WTC11 (cell line): ENCODE measurements at regions not wholly inside any gene's neighbourhood (a gene's known extent, or its start where the extent isn't known, plus 50 kb on each side); places are given as distances from the start of the nearest gene placed in this dataset.

Experiments used
- ATAC-seq: fragments of 200-7000 bp; cut with Tn5 transposase; 2 replicates; pipeline ENCODE4 v1.10.0; 2021; ENCODE audit warnings: mild to moderate bottlenecking, moderate library complexity
- CTCF ChIA-PET: fragments of 300-600 bp; sonication (Branson Sonifier 250); formaldehyde crosslinking; loops from one replicate; lab custom pipeline; 2021; ENCODE audit warnings: antibody characterized with exemption; lab: Charles Lee
- POLR2A ChIA-PET: fragments of 350-600 bp; sonication (Branson Sonifier 250); formaldehyde crosslinking; loops from one replicate; lab custom pipeline; 2021; ENCODE audit warnings: antibody characterized with exemption; lab: Charles Lee
- DNase-seq: peaks from one replicate; pipeline ENCODE4 v3.0.0; 2021; ENCODE audit warnings: low spot score
- H3K27ac Mint-ChIP-seq: 2 replicates; pipeline ENCODE4 v1.8.0; 2021; ENCODE audit warnings: mixed read lengths
- H3K27me3 Mint-ChIP-seq: 2 replicates; pipeline ENCODE4 v1.8.0; 2021; ENCODE audit warnings: low read depth, mild to moderate bottlenecking, moderate library complexity, mixed read lengths
- H3K36me3 Mint-ChIP-seq: 2 replicates; pipeline ENCODE4 v1.8.0; 2021; ENCODE audit warnings: mixed read lengths
- H3K4me1 Mint-ChIP-seq: 2 replicates; pipeline ENCODE4 v1.8.0; 2022; ENCODE audit warnings: mixed read lengths
- H3K4me3 Mint-ChIP-seq: 2 replicates; pipeline ENCODE4 v1.8.0; 2021; ENCODE audit warnings: mild to moderate bottlenecking, moderate library complexity, mixed read lengths
- H3K9me3 Mint-ChIP-seq: 2 replicates; pipeline ENCODE4 v1.8.0; 2021; ENCODE audit warnings: mixed read lengths
- CBFB ChIP-seq: sonication (generic); formaldehyde crosslinking; IDR thresholded peaks from 2 replicates; pipeline ENCODE4 v1.8.1; 2022; ENCODE audit warnings: mild to moderate bottlenecking, low read depth, missing genetic modification reagents
- CDX4 ChIP-seq: fragments of 250-450 bp; sonication (Bioruptor Pico); IDR thresholded peaks from 2 replicates; pipeline ENCODE4 v1.9.0; 2021; ENCODE audit warnings: moderate library complexity, mild to moderate bottlenecking, inconsistent platforms, borderline replicate concordance
- E2F4 ChIP-seq: sonication (generic); formaldehyde crosslinking; IDR thresholded peaks from 2 replicates; pipeline ENCODE4 v1.8.1; 2022; ENCODE audit warnings: low read depth, mild to moderate bottlenecking, moderate library complexity, missing genetic modification reagents, borderline replicate concordance
- E2F5 ChIP-seq: sonication (generic); formaldehyde crosslinking; IDR thresholded peaks from 2 replicates; pipeline ENCODE4 v1.8.1; 2022; ENCODE audit warnings: mild to moderate bottlenecking, moderate library complexity, missing genetic modification reagents
- ESRRA ChIP-seq: sonication (generic); formaldehyde crosslinking; IDR thresholded peaks from 2 replicates; pipeline ENCODE4 v1.8.1; 2022; ENCODE audit warnings: mild to moderate bottlenecking, missing genetic modification reagents, borderline replicate concordance
- FOXJ3 ChIP-seq: sonication (generic); formaldehyde crosslinking; IDR thresholded peaks from 2 replicates; pipeline ENCODE4 v1.9.0; 2021; ENCODE audit warnings: missing genetic modification reagents, mild to moderate bottlenecking, borderline replicate concordance
- GTF2I ChIP-seq: fragments of 250-450 bp; sonication (Bioruptor Pico); conservative IDR thresholded peaks from 2 replicates; pipeline ENCODE4 v1.4.0; 2021; ENCODE audit warnings: mild to moderate bottlenecking
- IRF1 ChIP-seq: sonication (generic); formaldehyde crosslinking; IDR thresholded peaks from 2 replicates; pipeline ENCODE4 v1.8.0; 2023; ENCODE audit warnings: missing genetic modification reagents
- MAX ChIP-seq: sonication (generic); formaldehyde crosslinking; IDR thresholded peaks from 2 replicates; pipeline ENCODE4 v1.8.0; 2022; ENCODE audit warnings: mild to moderate bottlenecking, missing genetic modification reagents
- MYBL2 ChIP-seq: sonication (generic); formaldehyde crosslinking; IDR thresholded peaks from 2 replicates; pipeline ENCODE4 v1.8.1; 2023; ENCODE audit warnings: mild to moderate bottlenecking, moderate library complexity, missing genetic modification reagents
- PRDM15 ChIP-seq: sonication (generic); formaldehyde crosslinking; IDR thresholded peaks from 2 replicates; pipeline ENCODE4 v1.8.0; 2022; ENCODE audit warnings: missing genetic modification reagents
- SMAD4 ChIP-seq: sonication (generic); formaldehyde crosslinking; IDR thresholded peaks from 2 replicates; pipeline ENCODE4 v1.8.0; 2022; ENCODE audit warnings: mild to moderate bottlenecking, missing genetic modification reagents
- STAT6 ChIP-seq: sonication (generic); formaldehyde crosslinking; conservative IDR thresholded peaks from 2 replicates; pipeline ENCODE4 v1.8.1; 2023; ENCODE audit warnings: mild to moderate bottlenecking, low read depth, missing genetic modification reagents, moderate library complexity
- USF1 ChIP-seq: sonication (generic); formaldehyde crosslinking; IDR thresholded peaks from 2 replicates; pipeline ENCODE4 v1.8.0; 2022; ENCODE audit warnings: mild to moderate bottlenecking, missing genetic modification reagents
- ZNF263 ChIP-seq: sonication (generic); formaldehyde crosslinking; IDR thresholded peaks from 2 replicates; pipeline ENCODE4 v1.8.1; 2022; ENCODE audit warnings: low read depth, mild to moderate bottlenecking, moderate library complexity, missing genetic modification reagents
- ZNF281 ChIP-seq: sonication (generic); formaldehyde crosslinking; IDR thresholded peaks from 2 replicates; pipeline ENCODE4 v1.8.0; 2023; ENCODE audit warnings: mild to moderate bottlenecking, missing genetic modification reagents
- ZNF423 ChIP-seq: fragments of 250-450 bp; sonication (Bioruptor Pico); IDR thresholded peaks from 2 replicates; pipeline ENCODE4 v2.1.2; 2022; ENCODE audit warnings: mild to moderate bottlenecking, moderate library complexity
- ZNF671 ChIP-seq: fragments of 250-450 bp; sonication (Bioruptor Pico); IDR thresholded peaks from 2 replicates; pipeline ENCODE4 v1.8.0; 2021; ENCODE audit warnings: mild to moderate bottlenecking

GRCh38 chr1:79117376-79117775, 110.8 kb upstream of the ADGRL4 start:
- Mint-ChIP-seq H3K36me3 (no peaks in the 10 kb centered on the region), H3K4me1 (no peaks in the 10 kb centered on the region), H3K9me3 (peaks cover 8% of the 10 kb centered on the region), H3K27ac (no peak overlapping the region), H3K4me3 (no peak overlapping the region), H3K27me3 (no peaks in the 10 kb centered on the region)
- DNase-seq, result no peak
- CTCF ChIA-PET, result no interaction called here
- TF ChIP-seq MYBL2 (CRISPR knock-in tag) (no peak), IRF1 (CRISPR knock-in tag) (no peak)
- POLR2A ChIA-PET, result no interaction called here
- no peak for ATAC-seq

- Mint-ChIP-seq H3K4me1 (no peaks in the 10 kb centered on the region), H3K27me3 (no peaks in the 10 kb centered on the region), H3K27ac (no peak overlapping the region), H3K36me3 (no peaks in the 10 kb centered on the region), H3K4me3 (no peak overlapping the region), H3K9me3 (peaks cover 10% of the 10 kb centered on the region)
- POLR2A ChIA-PET, result no interaction called here
- DNase-seq (no peak), ATAC-seq (no peak)
- CTCF ChIA-PET, result no interaction called here
- TF ChIP-seq ZNF671 (CRISPR knock-in tag) (no peak), FOXJ3 (CRISPR knock-in tag) (no peak), ZNF263 (CRISPR knock-in tag) (no peak)
Measured at GRCh38 chr1:79113836-79114235, 107.3 kb upstream of the ADGRL4 start.

- CTCF ChIA-PET, result no interaction called here
- H3K36me3 Mint-ChIP-seq, result no peaks in the 10 kb centered on the region
- no peak overlapping the region for H3K27ac Mint-ChIP-seq
- no peaks in the 10 kb centered on the region for H3K4me1 Mint-ChIP-seq
- ATAC-seq, result no peak
- peaks cover 16% of the 10 kb centered on the region for H3K9me3 Mint-ChIP-seq
- DNase-seq, result no peak
- POLR2A ChIA-PET, result interaction anchor here (0.5 kb wide), 1 partner anchor 1237 kb away, joined by 7 read pairs; no protein-coding TSS in a partner anchor
- no peaks in the 10 kb centered on the region for H3K27me3 Mint-ChIP-seq
- no peak overlapping the region for H3K4me3 Mint-ChIP-seq
- no peak for TF ChIP-seq GTF2I (CRISPR knock-in tag)
- TF ChIP-seq E2F5 (CRISPR knock-in tag), result no peak
- TF ChIP-seq CDX4 (CRISPR knock-in tag), result no peak
- TF ChIP-seq MAX (CRISPR knock-in tag), result no peak
- TF ChIP-seq SMAD4 (CRISPR knock-in tag), result no peak
- no peak for TF ChIP-seq E2F4 (CRISPR knock-in tag)
- TF ChIP-seq ZNF281 (CRISPR knock-in tag), result no peak
- TF ChIP-seq STAT6, result no peak
- TF ChIP-seq ZNF423, result no peak
- no peak for TF ChIP-seq ESRRA (CRISPR knock-in tag)
- no peak for TF ChIP-seq PRDM15 (CRISPR knock-in tag)
- no peak for TF ChIP-seq CBFB
- TF ChIP-seq USF1 (CRISPR knock-in tag), result no peak
Measured at GRCh38 chr1:79110749-79111148, 104.2 kb upstream of the ADGRL4 start.
